ENCODE measurements at regions not wholly inside any gene's neighbourhood (a gene's known extent, or its start where the extent isn't known, plus 50 kb on each side); places are given as distances from the start of the nearest gene placed in this dataset.

GRCh38 chr6:65943548-65943947 lies 236.5 kb upstream of the EYS start:
- intact Hi-C loops (cut with DNase I), result no loop called here
- no peaks in the 10 kb centered on the region for H3K9me3 ChIP-seq (replicated peaks in 1 of 3)
- no peaks in the 10 kb centered on the region for H3K4me1 ChIP-seq (replicated peaks in 1 of 2)
- no peaks in the 10 kb centered on the region for H3K27me3 ChIP-seq
- no peak for DNase-seq
- no peak overlapping the region for H3K27ac ChIP-seq
- TF ChIP-seq, protein P1, sequence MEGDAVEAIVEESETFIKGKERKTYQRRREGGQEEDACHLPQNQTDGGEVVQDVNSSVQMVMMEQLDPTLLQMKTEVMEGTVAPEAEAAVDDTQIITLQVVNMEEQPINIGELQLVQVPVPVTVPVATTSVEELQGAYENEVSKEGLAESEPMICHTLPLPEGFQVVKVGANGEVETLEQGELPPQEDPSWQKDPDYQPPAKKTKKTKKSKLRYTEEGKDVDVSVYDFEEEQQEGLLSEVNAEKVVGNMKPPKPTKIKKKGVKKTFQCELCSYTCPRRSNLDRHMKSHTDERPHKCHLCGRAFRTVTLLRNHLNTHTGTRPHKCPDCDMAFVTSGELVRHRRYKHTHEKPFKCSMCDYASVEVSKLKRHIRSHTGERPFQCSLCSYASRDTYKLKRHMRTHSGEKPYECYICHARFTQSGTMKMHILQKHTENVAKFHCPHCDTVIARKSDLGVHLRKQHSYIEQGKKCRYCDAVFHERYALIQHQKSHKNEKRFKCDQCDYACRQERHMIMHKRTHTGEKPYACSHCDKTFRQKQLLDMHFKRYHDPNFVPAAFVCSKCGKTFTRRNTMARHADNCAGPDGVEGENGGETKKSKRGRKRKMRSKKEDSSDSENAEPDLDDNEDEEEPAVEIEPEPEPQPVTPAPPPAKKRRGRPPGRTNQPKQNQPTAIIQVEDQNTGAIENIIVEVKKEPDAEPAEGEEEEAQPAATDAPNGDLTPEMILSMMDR (IDR thresholded peaks at IDR 0.05), result no peak
- no peak for TF ChIP-seq POLR2A (IDR thresholded peaks at IDR 0.05)
- H3K4me3 ChIP-seq, result no peak overlapping the region
- H3K36me3 ChIP-seq (replicated peaks in 1 of 2), result no peaks in the 10 kb centered on the region
- 50 to 76% (median 62%) methylated on average over 3 of the region's 3 CpGs for WGBS, 4 donors

- H3K27me3 ChIP-seq, result no peaks in the 10 kb centered on the region
- no peak for TF ChIP-seq POLR2A (IDR thresholded peaks at IDR 0.05)
- TF ChIP-seq, protein P1 (IDR thresholded peaks at IDR 0.05), result no peak
- H3K4me1 ChIP-seq (replicated peaks in 1 of 2), result no peaks in the 10 kb centered on the region
- WGBS, 4 donors, result 49 to 64% (median 58%) methylated on average over 3 of the region's 3 CpGs
- no peak overlapping the region for H3K27ac ChIP-seq
- no peak overlapping the region for H3K4me3 ChIP-seq
- no peaks in the 10 kb centered on the region for H3K9me3 ChIP-seq (replicated peaks in 1 of 3)
- no peaks in the 10 kb centered on the region for H3K36me3 ChIP-seq (replicated peaks in 1 of 2)
- DNase-seq, result no peak
- intact Hi-C loops (cut with DNase I), result no loop called here
Observed at GRCh38 chr6:65943051-65943450, 236.0 kb upstream of the EYS start.

DNA sequence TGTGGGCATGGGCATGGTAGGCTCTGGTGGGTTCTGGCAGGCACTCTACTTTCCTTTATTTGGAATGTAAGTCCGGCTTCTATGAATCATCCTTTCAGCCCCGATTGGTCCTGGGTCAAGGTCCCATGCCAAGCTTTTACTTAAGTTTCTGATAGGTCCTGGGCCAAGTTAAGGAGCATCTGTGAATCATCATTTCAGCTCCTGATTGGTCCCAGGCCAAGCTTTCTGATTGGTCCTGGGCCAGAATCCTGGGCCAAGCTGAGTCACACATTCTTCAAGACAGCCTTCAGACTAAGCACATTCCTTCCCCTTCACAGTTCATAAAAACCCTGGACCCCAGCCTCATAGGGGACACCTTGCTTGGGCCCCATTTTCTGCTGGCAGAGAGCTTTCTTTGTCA lies 231.0 kb upstream of the EYS start:
- H3K36me3 ChIP-seq (replicated peaks in 1 of 2), result no peaks in the 10 kb centered on the region
- H3K4me3 ChIP-seq, result no peak overlapping the region
- TF ChIP-seq, protein P1 (IDR thresholded peaks at IDR 0.05), result no peak
- no peak for TF ChIP-seq POLR2A (IDR thresholded peaks at IDR 0.05)
- no peaks in the 10 kb centered on the region for H3K27me3 ChIP-seq
- H3K9me3 ChIP-seq (replicated peaks in 1 of 3), result no peaks in the 10 kb centered on the region
- 15 to 67% (median 23%) methylated on average over 1 to 2 of the region's 2 CpGs for WGBS, 4 donors
- peaks cover 0 to 7% of the 10 kb centered on the region in 2 donors for H3K4me1 ChIP-seq (replicated peaks in 1 of 2)
- intact Hi-C loops (cut with DNase I), result no loop called here
- H3K27ac ChIP-seq, result peak overlapping the region in 4 of 5 donors; percentile 36 to 63 (median 54)
- peak; percentile 70 to 95 (median 87) for DNase-seq

DNA sequence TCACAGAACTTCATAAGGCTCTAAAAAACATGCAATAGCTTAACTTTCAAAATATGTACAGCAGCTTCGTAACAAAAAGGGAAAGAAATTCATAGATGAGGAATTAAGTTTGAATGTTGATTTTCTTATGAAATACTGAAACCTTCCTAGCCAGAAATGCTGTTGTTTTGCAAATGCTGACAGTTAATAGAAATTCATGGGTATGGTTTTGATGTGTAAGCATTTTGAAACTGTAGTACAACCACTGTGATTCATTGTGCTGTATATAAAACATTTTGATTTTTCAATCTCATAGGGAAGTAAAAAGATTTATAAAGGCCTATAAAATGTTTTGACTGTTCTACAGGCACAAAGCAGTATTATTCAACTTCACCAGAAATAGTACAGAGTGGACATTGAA lies 228.4 kb upstream of the EYS start:
- intact Hi-C loops (cut with DNase I), result no loop called here
- Histone ChIP-seq H3K27ac (no peak overlapping the region), H3K4me3 (no peak overlapping the region), H3K4me1 (replicated peaks in 1 of 2) (peaks cover 0 to 7% of the 10 kb centered on the region in 2 donors), H3K36me3 (replicated peaks in 1 of 2) (no peaks in the 10 kb centered on the region), H3K9me3 (replicated peaks in 1 of 3) (no peaks in the 10 kb centered on the region), H3K27me3 (no peaks in the 10 kb centered on the region)
- no peak for DNase-seq
- 91 to 97% (median 94%) methylated on average over 1 of the region's 1 CpG for WGBS, 4 donors
- TF ChIP-seq, protein P1 (IDR thresholded peaks at IDR 0.05), result no peak
- no peak for TF ChIP-seq POLR2A (IDR thresholded peaks at IDR 0.05)
